Adipocyte (in vitro differentiated cells): ENCODE measurements at regions not wholly inside any gene's neighbourhood (a gene's known extent, or its start where the extent isn't known, plus 50 kb on each side); places are given as distances from the start of the nearest gene placed in this dataset.
A peak's percentile ranks its signal among the peaks of the same experiment; 100 is the strongest.

Experiments
- DNase-seq: peaks from one replicate; pipeline ENCODE4 v3.0.0-alpha.2; 2015; ENCODE audit warnings: low read depth
- H3K27me3 ChIP-seq: replicated peaks from 2 replicates; pipeline ENCODE4 v1.7.0; 2013; ENCODE audit warnings: mild to moderate bottlenecking, low read length, moderate library complexity; ENCODE audit not compliant: control insufficient read depth, insufficient read depth
- H3K36me3 ChIP-seq: 2 replicates; pipeline ENCODE4 v1.7.0; 2013; ENCODE audit warnings: low read length, mild to moderate bottlenecking, moderate library complexity; ENCODE audit not compliant: control insufficient read depth, insufficient read depth, severe bottlenecking
- H3K4me1 ChIP-seq: 2 replicates; pipeline ENCODE4 v1.7.0; 2013; ENCODE audit warnings: mild to moderate bottlenecking, low read length, moderate library complexity; ENCODE audit not compliant: control insufficient read depth, insufficient read depth
- H3K4me3 ChIP-seq: 2 replicates; pipeline ENCODE4 v1.7.0; 2013; ENCODE audit warnings: mild to moderate bottlenecking, low read length, moderate library complexity
- H3K9ac ChIP-seq: 2 replicates; pipeline ENCODE4 v1.7.0; 2013; ENCODE audit warnings: mild to moderate bottlenecking, low read length, moderate library complexity
- H3K9me3 ChIP-seq: 2 replicates; pipeline ENCODE4 v1.7.0; 2013; ENCODE audit warnings: mild to moderate bottlenecking, low read length, moderate library complexity; ENCODE audit not compliant: control insufficient read depth

- no peak overlapping the region for H3K9ac ChIP-seq
- no peaks in the 10 kb centered on the region for H3K27me3 ChIP-seq
- H3K4me1 ChIP-seq = peaks cover 4% of the 10 kb centered on the region
- no peaks in the 10 kb centered on the region for H3K9me3 ChIP-seq
- H3K4me3 ChIP-seq = no peak overlapping the region
- no peaks in the 10 kb centered on the region for H3K36me3 ChIP-seq
- no peak for DNase-seq
Measured at GRCh38 chr14:73800970-73801515, 50.6 kb upstream of the PTGR2 start.

DNA sequence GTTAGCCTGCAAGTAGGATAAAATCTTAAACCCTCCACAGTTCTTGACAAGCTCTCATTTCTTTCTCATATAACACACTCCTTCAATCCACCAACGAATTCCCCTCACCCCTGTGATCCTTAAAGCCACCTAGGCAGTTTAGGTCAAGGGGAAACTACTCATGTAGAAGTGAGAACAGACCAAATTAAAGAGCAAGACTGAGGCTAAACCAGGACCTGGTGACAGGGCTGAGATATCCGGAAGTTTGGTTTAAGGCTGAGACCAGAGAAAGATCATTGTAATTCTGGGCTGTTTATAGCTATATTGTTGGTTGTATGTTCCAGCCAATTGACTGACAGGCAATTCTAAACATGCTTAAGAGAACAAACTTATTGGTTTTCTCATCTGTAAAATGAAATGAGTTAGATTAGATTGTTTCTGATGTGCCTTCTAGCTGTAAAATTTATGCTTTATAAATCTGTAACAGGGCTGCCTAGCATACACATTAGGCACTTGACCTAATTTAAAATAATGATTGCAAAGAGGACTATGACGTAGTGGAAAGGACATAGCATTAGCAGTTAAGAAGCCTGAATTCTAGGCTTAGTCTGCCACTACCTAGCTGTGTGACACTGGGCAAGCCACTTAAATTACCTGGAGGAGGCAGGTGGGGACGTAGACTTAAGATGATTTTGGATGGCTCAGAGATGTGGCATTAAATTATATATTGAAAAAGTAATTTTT, 53.9 kb upstream of the PTGR2 start:
- no peaks in the 10 kb centered on the region for H3K27me3 ChIP-seq
- DNase-seq = no peak
- no peaks in the 10 kb centered on the region for H3K36me3 ChIP-seq
- H3K4me3 ChIP-seq = no peak overlapping the region
- peaks cover 23% of the 10 kb centered on the region for H3K4me1 ChIP-seq
- H3K9me3 ChIP-seq = no peaks in the 10 kb centered on the region
- H3K9ac ChIP-seq = no peak overlapping the region

- DNase-seq = no peak
- Histone ChIP-seq H3K4me3 (no peak overlapping the region), H3K9me3 (no peaks in the 10 kb centered on the region), H3K9ac (no peak overlapping the region), H3K36me3 (no peaks in the 10 kb centered on the region), H3K27me3 (no peaks in the 10 kb centered on the region), H3K4me1 (peaks cover 23% of the 10 kb centered on the region)
Measured at GRCh38 chr14:73796893-73797542, 54.6 kb upstream of the PTGR2 start.

GRCh38 chr14:73796415-73796814, 55.2 kb upstream of the PTGR2 start:
- H3K9ac ChIP-seq = no peak overlapping the region

DNA sequence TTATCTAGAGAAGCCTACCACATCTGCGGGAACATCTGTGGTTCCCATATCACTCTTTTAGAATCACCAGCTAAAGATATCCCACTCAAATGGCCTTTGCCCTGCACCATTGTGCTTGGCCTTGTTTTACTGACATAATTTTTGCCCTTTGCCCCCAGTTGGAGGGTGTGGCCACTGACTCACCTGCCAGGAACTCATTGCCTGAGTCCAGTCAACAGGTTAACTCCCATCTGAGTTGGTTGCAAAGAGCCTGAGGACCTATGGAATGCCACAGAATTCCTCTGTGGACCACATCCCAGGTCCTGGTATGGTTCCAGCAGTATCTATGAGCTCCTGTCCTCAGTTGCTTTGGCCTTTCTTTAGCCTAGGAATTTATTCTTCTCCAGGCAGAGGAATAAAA, 55.7 kb upstream of the PTGR2 start:
- Histone ChIP-seq H3K27me3 (no peaks in the 10 kb centered on the region), H3K9ac (no peak overlapping the region), H3K9me3 (no peaks in the 10 kb centered on the region), H3K36me3 (no peaks in the 10 kb centered on the region), H3K4me1 (peaks cover 23% of the 10 kb centered on the region), H3K4me3 (no peak overlapping the region)
- no peak for DNase-seq

More at GRCh38 chr14:73796415-73796814, 55.2 kb upstream of the PTGR2 start:
- H3K4me3 ChIP-seq = no peak overlapping the region
- DNase-seq = no peak
- no peaks in the 10 kb centered on the region for H3K9me3 ChIP-seq
- no peaks in the 10 kb centered on the region for H3K27me3 ChIP-seq
- H3K4me1 ChIP-seq = peaks cover 23% of the 10 kb centered on the region
- no peaks in the 10 kb centered on the region for H3K36me3 ChIP-seq

DNA sequence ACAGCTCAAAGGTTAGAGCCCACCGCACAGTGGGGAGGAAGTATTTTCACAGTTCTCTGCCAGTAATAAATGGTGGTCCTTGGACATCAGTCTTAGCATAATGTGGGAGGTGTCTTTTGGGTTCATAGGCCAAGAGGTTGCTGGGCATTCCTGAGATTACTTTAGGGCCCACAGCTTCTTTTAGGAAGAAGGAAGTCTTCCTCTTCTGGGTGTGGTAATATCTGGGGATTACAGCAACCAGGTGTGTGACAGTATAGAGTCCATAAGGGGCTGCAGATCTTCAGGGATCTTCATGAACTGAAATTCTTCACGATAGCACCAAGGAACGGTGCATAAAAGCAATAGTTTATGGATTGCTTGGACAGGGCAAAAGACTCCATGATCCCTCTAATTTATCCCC, 56.2 kb upstream of the PTGR2 start:
- Histone ChIP-seq H3K36me3 (no peaks in the 10 kb centered on the region), H3K27me3 (no peaks in the 10 kb centered on the region), H3K9me3 (no peaks in the 10 kb centered on the region), H3K4me3 (no peak overlapping the region), H3K4me1 (peaks cover 27% of the 10 kb centered on the region), H3K9ac (peak overlapping the region; percentile 6)
- no peak for DNase-seq

GRCh38 chr14:73794146-73794545, 57.5 kb upstream of the PTGR2 start:
- H3K27me3 ChIP-seq = no peaks in the 10 kb centered on the region
- no peaks in the 10 kb centered on the region for H3K36me3 ChIP-seq
- no peak overlapping the region for H3K4me3 ChIP-seq
- peaks cover 39% of the 10 kb centered on the region for H3K4me1 ChIP-seq
- DNase-seq = no peak
- H3K9ac ChIP-seq = no peak overlapping the region
- H3K9me3 ChIP-seq = no peaks in the 10 kb centered on the region

DNA sequence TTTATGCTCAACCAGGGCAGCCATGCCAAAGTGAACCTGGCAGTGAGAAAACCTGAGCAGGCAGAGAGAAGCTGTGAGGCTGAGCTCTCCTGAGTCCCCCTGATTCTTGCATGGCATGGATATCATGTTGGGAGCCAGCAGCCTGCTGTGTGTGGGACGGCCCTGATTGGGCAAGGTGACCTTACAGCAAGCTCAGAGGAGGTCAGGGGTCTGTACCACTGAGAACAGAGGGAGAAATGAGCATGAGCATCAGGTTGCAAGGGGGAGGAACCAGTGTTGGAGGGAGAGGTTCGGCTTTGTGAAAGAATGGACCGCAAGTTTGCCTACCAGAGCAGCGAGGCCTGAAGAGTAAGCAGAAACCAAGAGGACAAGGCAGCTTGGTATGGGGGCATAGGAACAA, 59.1 kb upstream of the PTGR2 start:
- no peaks in the 10 kb centered on the region for H3K36me3 ChIP-seq
- DNase-seq = no peak
- H3K27me3 ChIP-seq = no peaks in the 10 kb centered on the region
- H3K4me3 ChIP-seq = no peak overlapping the region
- H3K9ac ChIP-seq = no peak overlapping the region
- H3K9me3 ChIP-seq = no peaks in the 10 kb centered on the region
- peaks cover 49% of the 10 kb centered on the region for H3K4me1 ChIP-seq

DNA sequence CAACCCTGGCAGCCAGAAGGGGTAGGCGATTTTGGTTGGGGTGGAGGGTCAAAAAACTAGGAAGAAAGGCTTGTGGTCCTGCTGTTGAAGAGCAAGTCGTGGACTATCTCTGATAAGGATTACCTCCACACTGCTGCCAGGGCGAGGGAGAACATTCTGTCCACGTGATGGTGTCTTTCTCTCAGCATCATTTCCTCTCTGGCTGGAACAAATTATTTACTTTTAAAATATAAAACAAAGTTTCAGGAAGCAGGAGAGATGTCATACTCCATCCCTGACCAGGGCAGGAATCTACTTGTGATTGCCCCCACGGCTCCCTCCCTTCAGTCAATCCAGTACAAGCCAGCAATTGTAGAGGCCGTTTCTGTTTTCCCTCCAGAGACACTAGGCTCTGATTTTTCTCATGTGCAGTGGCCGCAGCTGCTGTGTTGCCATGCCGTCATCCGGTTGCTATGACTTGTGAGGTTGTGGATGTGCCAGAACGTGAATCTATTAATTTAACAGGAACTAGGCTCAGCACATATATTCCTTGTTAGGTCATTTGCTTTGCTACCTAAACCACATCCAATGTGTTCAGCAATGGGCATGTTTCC, 61.5 kb upstream of the PTGR2 start:
- H3K9ac ChIP-seq = peak overlapping the region; percentile 70
- H3K27me3 ChIP-seq = no peaks in the 10 kb centered on the region
- peak overlapping the region; percentile 20 for H3K4me3 ChIP-seq
- H3K4me1 ChIP-seq = peaks cover 47% of the 10 kb centered on the region
- no peaks in the 10 kb centered on the region for H3K9me3 ChIP-seq
- peak; percentile 85 for DNase-seq
- H3K36me3 ChIP-seq = no peaks in the 10 kb centered on the region

GRCh38 chr14:73788701-73789551, 62.7 kb upstream of the PTGR2 start:
- Histone ChIP-seq H3K4me1 (peaks cover 49% of the 10 kb centered on the region), H3K4me3 (no peak overlapping the region), H3K27me3 (no peaks in the 10 kb centered on the region), H3K9me3 (no peaks in the 10 kb centered on the region), H3K36me3 (no peaks in the 10 kb centered on the region), H3K9ac (peak overlapping the region; percentile 70)
- no peak for DNase-seq

DNA sequence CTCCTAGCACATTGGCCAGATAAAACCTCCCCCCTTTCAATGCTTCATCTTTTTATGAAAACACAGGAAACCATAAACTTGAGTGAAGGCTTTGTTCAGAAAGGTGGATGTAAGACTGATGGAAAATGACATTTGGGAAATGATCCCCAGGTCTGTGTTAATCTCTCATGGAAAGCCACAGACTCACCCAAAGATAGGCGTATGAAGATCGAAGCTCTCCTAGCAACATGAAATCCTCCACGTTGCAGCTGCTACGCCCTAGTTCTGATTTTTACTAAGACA, 63.4 kb upstream of the PTGR2 start:
- Histone ChIP-seq H3K9ac (peak overlapping the region; percentile 96), H3K9me3 (no peaks in the 10 kb centered on the region), H3K36me3 (no peaks in the 10 kb centered on the region), H3K4me1 (peaks cover 56% of the 10 kb centered on the region), H3K4me3 (peak overlapping the region; percentile 86), H3K27me3 (no peaks in the 10 kb centered on the region)
- no peak for DNase-seq
